HPDE6-E6E7 (cell line): ENCODE measurements at regions not wholly inside any gene's neighbourhood (a gene's known extent, or its start where the extent isn't known, plus 50 kb on each side); places are given as distances from the start of the nearest gene placed in this dataset.
"Not testable (repeated sequence)": the region's sequence is repeated elsewhere in the genome, so short reads cannot be mapped to it uniquely, and the experiment has no call there.

Source experiments
- DNase-seq: peaks from one replicate; pipeline ENCODE4 v3.0.0; 2011; ENCODE audit warnings: missing footprints; ENCODE audit errors: extremely low spot score

GRCh38 chr6:138656364-138657064 lies 117.1 kb upstream of the CCDC28A start:
- no peak for DNase-seq

- DNase-seq: no peak
Measured at GRCh38 chr6:138657065-138657425, 116.5 kb upstream of the CCDC28A start.

- no peak for DNase-seq
Measured at GRCh38 chr6:138659998-138660397, 113.6 kb upstream of the CCDC28A start.

GRCh38 chr6:138662471-138662870 lies 111.1 kb upstream of the CCDC28A start:
- DNase-seq: peak; percentile 64

- DNase-seq: no peak
Measured at GRCh38 chr6:138663892-138664291, 109.7 kb upstream of the CCDC28A start.

- DNase-seq: no peak
Measured at GRCh38 chr6:138664745-138665144, 108.8 kb upstream of the CCDC28A start.

- DNase-seq: no peak
Measured at GRCh38 chr6:138666636-138667035, 106.9 kb upstream of the CCDC28A start.

- no peak for DNase-seq
Measured at GRCh38 chr6:138667408-138667807, 106.2 kb upstream of the CCDC28A start.

- no peak for DNase-seq
Measured at GRCh38 chr6:138671351-138671750, 102.2 kb upstream of the CCDC28A start.

- no peak for DNase-seq
Measured at GRCh38 chr6:138673346-138674014, 100.1 kb upstream of the CCDC28A start.

GRCh38 chr6:138674444-138674843 lies 99.1 kb upstream of the CCDC28A start:
- not testable (repeated sequence) for DNase-seq

- no peak for DNase-seq
Measured at GRCh38 chr6:138677538-138677937, 96.0 kb upstream of the CCDC28A start.

GRCh38 chr6:138678168-138678567 lies 95.4 kb upstream of the CCDC28A start:
- DNase-seq: no peak

GRCh38 chr6:138680085-138680484 lies 93.5 kb upstream of the CCDC28A start:
- DNase-seq: no peak

GRCh38 chr6:138681627-138682026 lies 91.9 kb upstream of the CCDC28A start:
- no peak for DNase-seq

- DNase-seq: peak; percentile 95
Measured at GRCh38 chr6:138682704-138683527, 90.7 kb upstream of the CCDC28A start.

- peak; percentile 41 for DNase-seq
Measured at GRCh38 chr6:138685257-138685656, 88.3 kb upstream of the CCDC28A start.

- DNase-seq: no peak
Measured at GRCh38 chr6:138685781-138686180, 87.8 kb upstream of the CCDC28A start.

GRCh38 chr6:138688580-138688979 lies 85.0 kb upstream of the CCDC28A start:
- no peak for DNase-seq

GRCh38 chr6:138689849-138690248 lies 83.7 kb upstream of the CCDC28A start:
- DNase-seq: peak; percentile 37

- DNase-seq: no peak
Measured at GRCh38 chr6:138690975-138691594, 82.5 kb upstream of the CCDC28A start.

GRCh38 chr6:138691595-138692057 lies 81.9 kb upstream of the CCDC28A start:
- DNase-seq: no peak
